GM18499 (cell line): ENCODE measurements at regions not wholly inside any gene's neighbourhood (a gene's known extent, or its start where the extent isn't known, plus 50 kb on each side); places are given as distances from the start of the nearest gene placed in this dataset.
"Not testable (repeated sequence)": the region's sequence is repeated elsewhere in the genome, so short reads cannot be mapped to it uniquely, and the experiment has no call there.

Experiments
- ATAC-seq: cut with Tn5 transposase; IDR thresholded peaks from one replicate; pipeline ENCODE4 v1.9.1; 2021; ENCODE audit warnings: moderate number of reproducible peaks; ENCODE audit not compliant: insufficient read depth, unreplicated experiment

DNA sequence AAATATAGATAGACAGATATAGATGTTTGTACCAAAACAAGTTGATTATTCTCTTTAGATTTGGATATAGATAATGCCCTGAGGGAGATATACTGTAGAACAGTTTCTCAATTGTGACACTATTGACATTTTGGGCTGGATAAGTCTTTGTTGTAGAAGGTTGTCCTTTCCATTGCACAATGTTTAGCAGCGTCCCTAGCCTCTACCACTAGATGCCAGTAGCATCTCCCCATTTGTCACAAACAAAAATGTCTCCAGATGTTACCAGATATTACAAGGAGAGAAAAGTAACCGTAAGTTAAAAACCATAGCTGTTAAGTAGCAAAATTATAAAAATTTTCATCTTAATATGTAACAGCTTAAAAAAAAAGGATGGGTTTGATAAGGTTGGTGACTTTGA lies 2595.3 kb downstream of the ARAP2 start:
- no peak for ATAC-seq

- no peak for ATAC-seq
These were observed 2594.8 kb downstream of the ARAP2 start for GRCh38 chr4:33649471-33649870.

GRCh38 chr4:33650036-33650435 lies 2594.3 kb downstream of the ARAP2 start:
- no peak for ATAC-seq

DNA sequence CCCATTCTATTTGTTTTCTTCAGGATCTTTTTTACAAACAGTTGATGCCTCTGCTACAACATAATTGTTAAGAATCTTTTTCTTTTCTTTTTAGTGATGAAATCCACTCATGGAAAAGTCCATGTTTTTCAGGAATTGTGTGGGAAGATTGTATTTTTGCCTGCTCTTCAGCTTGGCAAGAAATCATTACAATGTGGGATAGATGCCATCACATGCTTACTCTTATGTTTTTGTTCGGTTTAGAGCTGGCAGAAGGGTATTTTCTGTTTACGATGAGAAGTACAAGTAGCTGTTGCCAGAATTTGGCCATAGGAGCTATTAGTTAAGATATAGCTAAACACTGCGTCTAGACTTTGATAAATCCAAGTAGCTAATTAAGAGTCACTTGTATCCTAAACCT lies 2585.3 kb downstream of the ARAP2 start:
- no peak for ATAC-seq

DNA sequence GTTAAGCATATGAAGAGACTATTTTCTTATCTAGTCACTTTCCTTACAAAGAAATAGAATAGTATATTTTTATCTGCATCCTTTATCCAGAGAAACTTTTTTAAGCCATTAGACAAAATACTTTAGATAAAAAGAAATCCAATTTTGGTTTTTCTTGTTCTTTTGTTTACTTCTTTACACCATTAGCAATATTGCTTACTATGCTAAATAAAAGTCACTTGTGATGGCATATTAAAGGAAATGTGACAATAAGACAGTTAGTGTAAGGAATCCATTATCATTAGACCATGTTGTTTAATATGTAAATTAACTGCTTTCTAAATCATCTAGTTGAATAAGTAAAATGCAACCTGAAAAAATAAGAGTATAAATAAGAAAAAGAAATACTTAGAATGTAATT lies 2582.7 kb downstream of the ARAP2 start:
- ATAC-seq, result no peak

DNA sequence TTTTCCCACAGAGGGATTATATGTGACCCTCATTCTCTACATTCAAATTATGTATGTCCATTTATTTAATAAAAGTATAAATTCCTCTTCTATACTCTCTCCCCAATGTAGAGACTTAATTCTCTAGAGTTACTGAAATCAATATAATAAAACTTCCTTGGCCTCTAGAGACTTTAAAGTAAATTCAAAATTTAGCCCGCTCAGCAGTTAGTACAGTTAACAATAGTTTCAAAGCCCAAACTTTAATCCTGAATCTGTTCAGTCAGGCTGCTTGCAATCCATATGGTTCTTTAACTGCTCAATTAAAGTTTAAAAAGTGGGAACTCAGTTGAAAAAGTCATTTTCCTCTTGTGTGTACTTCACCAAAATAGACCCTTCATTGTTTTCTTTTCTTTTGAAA lies 2558.4 kb downstream of the ARAP2 start:
- no peak for ATAC-seq

GRCh38 chr4:33696041-33696440 lies 2548.3 kb downstream of the ARAP2 start:
- no peak for ATAC-seq

GRCh38 chr4:33696586-33696985 lies 2547.7 kb downstream of the ARAP2 start:
- ATAC-seq, result no peak

GRCh38 chr4:33709247-33709646 lies 2535.1 kb downstream of the ARAP2 start:
- no peak for ATAC-seq

DNA sequence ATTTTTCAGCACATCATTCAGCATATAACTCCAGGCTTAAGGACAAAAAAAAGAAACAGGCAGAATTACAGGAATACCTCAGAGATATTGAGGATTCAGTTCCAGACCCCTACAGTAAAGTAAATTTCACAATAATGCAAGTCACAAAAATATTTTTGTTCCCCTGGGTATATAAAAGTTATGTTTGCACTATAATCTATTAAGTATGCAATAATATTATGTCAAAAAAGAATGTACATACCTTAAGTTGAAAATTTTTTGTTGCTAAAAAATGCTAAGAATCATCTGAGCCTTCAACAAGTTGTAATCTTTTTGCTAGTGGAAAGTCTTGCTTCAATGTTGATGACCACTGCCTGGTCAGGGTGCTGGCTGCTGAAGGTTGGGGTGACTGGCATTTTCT lies 2532.5 kb downstream of the ARAP2 start:
- ATAC-seq, result no peak

GRCh38 chr4:33714971-33715370 lies 2529.3 kb downstream of the ARAP2 start:
- no peak for ATAC-seq

DNA sequence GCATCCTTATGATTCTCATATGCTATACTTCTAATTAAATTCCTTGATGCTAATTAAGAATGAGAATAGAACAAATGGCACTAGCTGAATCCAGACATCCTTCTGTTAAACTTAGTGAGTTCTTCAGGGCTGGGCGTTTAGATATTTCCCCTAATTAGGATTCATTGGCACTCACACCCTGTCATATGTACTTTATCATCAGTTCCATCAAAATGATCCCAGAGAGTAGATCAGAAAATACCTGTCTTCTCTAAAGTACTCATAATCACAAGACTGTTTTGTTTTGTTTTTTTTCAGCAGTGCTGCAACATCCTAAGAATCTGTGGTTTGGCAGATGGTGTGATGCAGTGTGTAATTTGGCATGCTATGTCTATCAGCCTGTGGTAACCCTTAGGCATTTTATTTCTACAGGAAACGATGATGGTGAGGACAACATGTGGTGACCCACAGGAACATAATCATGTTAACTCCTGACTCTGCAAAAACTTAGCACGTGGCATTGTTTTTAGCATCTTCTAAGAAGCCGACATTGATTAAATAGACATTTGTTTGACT lies 2528.4 kb downstream of the ARAP2 start:
- no peak for ATAC-seq

DNA sequence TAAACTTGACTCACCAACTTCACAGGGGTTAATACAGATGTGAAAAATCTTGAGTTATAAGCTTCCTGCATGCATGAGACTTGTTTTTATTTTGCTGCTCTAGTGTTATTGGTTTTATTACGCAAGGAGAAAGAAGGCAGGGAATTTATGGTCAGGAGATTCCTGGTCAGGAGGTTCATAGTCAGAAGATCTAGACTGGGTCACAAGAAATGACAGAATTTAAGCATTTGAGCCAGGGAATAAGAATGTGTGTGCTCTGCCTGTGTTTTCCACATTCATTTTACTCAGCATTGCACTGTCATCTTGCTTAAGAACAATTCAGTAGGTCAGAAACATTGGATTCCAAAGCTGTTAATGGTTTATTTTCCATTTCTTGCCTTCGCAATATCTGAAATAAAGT lies 2522.1 kb downstream of the ARAP2 start:
- no peak for ATAC-seq

- ATAC-seq, result no peak
These were observed 2521.4 kb downstream of the ARAP2 start for GRCh38 chr4:33722800-33723516.

GRCh38 chr4:33724685-33725084 lies 2519.6 kb downstream of the ARAP2 start:
- no peak for ATAC-seq

DNA sequence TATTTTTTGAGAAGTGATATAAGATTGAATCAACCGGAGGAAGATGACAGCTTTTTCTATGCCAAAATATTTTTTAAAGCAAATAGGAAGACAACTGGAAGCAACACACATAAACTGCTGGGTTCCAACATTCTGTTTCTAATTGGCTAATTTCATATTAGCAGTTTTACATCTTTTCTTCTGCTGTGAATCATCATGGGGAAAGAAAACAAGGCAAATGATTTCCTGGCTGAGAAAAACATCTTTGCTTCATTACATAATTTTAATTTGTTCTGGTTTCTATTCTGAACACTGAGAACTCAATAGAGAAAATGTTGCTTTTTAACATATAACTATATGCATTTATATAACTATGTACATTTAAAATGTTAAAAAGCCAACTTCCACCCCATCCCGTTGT lies 2518.5 kb downstream of the ARAP2 start:
- ATAC-seq, result no peak

DNA sequence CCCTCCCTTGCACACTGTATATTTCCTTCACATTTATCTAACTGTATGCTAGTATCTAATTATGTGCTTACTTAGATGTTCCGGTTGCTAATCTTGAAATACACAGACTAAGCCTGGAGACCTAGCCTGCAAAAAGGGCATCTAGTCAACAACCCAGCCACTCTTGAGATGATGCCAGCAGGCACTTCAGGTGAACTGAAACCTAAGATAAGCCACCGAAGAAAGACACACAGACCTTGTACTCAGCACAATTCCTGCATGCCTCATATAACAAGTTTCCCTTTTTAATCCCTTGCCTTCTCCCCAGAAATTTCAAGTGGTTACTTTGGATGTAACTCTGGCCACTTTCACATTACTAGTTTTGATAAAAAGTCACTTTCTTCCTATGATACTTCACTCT lies 2506.6 kb downstream of the ARAP2 start:
- no peak for ATAC-seq

DNA sequence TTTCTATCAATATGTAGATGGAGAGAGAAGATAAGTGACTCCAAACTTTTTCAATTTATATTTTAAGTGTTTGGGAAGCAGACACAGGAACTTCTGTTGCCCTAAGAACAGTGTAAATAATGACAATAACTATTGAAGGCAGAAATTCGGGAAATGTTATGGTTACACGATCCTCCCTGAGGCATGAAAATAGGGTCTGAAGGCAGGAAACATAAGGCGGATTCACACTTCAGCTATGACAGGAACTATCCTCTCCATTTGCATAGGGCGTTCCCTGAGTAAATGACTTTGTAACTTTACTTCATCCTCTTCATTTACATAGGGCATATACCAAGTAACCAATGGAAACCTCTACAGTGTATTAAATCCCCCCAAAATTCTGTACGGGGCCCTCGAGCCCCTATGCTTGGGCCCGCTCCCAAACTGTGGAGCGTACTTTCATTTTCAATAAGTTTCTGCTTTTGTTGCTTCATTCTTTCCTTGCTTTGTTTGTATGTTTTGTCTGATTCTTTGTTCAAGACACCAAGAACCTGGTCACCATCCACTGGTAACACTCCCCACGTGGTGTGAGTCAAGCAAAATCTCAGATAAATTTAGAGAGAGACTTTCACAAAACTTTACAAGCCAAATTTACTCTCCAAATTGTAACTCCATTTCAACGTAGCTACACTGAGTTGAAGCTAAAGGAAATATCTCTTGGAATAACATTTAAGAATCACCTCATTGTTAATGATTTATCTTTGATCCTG lies 2504.3 kb downstream of the ARAP2 start:
- no peak for ATAC-seq

- not testable (repeated sequence) for ATAC-seq
These were observed 2503.4 kb downstream of the ARAP2 start for GRCh38 chr4:33740871-33741270.

DNA sequence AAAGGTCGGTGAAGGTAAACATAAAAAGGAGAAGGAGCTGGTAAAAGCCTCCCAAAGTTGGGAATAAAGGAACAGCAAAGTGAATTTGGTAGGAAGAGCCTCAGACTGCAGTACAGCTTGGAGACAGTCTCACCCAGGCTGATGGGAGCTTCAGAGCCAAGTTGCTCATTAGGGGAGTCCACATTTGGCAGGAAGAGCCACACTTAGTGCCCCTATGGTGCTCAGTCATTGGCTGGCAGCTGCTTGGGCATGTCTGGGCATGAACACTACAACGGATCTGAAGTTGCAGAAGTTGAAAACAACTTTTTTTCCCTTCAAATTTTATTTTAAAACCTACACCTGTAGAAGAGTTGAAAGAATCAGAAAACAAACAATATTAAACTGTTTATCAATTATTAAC lies 2497.3 kb downstream of the ARAP2 start:
- ATAC-seq, result no peak

- no peak for ATAC-seq
These were observed 2493.3 kb downstream of the ARAP2 start for GRCh38 chr4:33751050-33751449.

DNA sequence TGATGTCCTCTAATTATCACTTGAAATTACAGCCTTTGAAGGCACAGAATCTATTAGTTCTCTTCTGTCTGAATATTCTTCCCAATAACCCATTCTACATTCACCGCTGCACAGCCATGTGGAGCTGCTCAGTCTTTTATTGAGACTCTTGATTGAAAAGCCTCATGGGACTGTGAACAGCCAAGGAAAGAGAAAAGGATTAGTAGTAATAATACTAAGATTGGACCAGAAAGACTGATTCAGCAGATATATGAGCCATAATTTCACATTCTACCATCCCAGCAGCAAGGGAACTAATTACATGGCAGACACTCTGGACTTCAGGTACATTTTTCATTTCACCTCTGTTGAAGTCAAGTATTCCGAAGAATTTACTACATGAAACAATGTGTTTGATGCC lies 2471.7 kb downstream of the ARAP2 start:
- no peak for ATAC-seq
